NCI-H345 treated with DMSO at 0.1 percent for 48 hours (cell line): ENCODE measurements at regions not wholly inside any gene's neighbourhood (a gene's known extent, or its start where the extent isn't known, plus 50 kb on each side); places are given as distances from the start of the nearest gene placed in this dataset.

Source experiments
- DNase-seq: peaks from one replicate; lab custom pipeline; 2025; ENCODE audit not compliant: unreplicated experiment; lab: John Stamatoyannopoulos, UW

DNA sequence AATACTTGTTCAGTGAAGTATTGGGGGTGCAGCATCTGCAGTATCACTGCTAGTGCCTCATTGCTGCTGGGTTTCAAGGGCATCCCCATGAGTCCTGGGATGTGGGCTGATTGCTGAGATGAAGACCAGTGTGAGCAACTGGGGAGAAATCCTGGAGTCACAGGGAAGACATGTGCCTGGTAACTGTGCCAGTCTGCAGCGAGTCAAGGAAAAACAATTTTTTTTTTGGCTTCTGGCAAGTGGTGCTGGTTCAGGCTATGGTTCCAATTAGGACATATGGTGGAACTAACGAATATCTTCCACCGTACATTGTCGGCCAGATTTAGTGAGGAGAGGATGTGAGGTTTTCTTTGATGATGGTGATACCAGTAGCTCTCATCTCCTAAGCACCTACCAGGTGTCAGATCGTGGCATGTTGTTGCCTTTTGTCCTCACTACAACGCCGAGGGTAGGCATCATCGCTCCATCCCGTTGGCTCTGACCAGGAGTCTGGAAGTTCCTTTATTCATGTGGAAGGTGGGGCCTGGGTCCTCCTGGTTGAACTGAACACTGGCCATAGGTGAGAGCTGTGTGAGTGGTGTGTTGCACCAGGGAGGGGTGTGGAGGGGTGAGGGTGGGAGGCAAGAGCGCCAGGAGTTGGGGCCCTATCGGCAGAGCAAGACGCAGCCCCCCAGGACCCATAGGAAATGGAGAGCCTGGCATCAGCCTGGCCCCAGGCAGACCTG is 118.0 kb upstream of the HS6ST1 start:
- no peak for DNase-seq

DNA sequence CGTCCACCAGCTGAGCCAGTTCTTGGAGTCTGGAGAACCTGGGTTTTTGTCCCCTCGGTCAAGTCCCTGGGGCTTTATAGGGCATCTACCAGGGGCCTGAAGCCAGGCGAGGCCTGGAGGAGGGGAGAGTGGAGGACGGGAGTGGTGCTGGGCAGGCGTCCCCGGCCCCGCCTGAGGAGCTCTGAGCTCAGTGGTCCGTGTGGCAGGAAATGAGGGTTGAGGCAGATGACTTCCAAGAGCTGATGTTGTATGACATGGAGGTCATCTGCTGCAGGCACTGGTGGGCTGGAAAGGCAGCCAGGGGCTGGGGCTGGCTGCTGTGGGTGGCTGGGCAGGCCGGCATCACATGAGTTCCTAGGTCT is 118.5 kb upstream of the HS6ST1 start:
- DNase-seq: no peak

- no peak for DNase-seq
These were observed 119.4 kb upstream of the HS6ST1 start for GRCh38 chr2:128438091-128438490.

DNA sequence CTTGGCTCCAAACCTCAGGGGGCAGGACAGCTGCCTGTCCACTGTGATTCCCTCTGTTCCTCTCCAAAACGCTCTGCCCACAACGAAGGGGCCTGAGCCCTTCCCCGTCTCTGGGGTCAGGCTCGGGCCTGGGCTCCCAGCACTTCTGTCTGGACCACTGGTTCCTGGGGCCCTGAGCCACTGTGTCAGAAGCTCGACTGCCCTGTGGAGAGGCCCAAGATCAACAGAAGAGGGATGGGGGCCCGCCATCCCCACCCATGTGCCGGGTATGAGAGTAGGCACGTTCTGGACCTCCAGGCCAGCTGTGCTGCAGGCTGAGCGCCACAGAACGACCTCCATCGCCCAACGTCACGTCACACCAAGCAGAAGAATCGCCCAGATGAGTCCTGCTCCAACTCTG is 119.9 kb upstream of the HS6ST1 start:
- DNase-seq: no peak

- no peak for DNase-seq
These were observed 120.5 kb upstream of the HS6ST1 start for GRCh38 chr2:128439031-128439790.

DNA sequence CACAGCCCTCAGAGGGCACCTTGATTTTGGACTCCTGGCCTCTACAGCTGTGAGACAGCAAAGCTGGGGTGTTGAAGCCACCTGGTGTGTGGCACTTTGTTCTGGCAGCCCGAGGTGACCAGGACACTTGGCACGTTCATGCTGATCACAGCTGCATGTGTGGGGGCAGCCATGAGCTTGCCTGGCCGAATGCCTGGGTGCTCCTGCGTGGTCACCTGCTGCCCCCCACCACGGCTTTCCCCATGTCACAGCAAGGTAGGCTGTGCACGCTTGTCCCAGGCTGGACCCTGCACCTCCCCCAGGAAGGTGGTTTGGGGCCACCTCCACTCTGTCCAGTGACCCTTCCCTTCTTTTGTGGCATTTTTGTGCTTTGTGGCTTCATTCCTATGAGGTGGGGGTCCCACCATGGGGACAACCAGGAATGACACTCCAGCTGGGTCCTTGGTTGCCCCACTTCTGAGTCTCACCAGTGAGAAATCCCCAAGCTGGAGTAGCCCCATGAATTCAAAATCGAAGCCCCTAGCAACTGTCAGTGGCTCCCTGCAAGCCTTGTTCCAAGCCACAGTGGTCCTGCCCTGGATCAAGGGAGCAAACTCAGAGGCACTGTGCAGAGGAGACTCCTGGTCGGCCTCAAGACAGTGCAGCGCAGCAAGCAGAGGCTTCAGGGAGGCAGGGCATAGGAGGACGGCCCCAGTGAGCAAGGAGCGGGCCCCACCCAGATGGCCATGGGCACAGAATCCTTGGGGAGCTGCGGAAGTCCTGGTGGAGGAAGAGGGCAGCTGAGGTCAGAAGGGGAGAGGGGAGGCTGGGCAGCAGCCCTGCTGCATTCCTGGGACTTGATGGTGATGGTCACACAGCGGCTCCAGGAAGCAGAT is 121.4 kb upstream of the HS6ST1 start:
- no peak for DNase-seq

GRCh38 chr2:128440666-128441340 is 122.1 kb upstream of the HS6ST1 start:
- DNase-seq: no peak

- DNase-seq: no peak
These were observed 122.8 kb upstream of the HS6ST1 start for GRCh38 chr2:128441341-128442052.

DNA sequence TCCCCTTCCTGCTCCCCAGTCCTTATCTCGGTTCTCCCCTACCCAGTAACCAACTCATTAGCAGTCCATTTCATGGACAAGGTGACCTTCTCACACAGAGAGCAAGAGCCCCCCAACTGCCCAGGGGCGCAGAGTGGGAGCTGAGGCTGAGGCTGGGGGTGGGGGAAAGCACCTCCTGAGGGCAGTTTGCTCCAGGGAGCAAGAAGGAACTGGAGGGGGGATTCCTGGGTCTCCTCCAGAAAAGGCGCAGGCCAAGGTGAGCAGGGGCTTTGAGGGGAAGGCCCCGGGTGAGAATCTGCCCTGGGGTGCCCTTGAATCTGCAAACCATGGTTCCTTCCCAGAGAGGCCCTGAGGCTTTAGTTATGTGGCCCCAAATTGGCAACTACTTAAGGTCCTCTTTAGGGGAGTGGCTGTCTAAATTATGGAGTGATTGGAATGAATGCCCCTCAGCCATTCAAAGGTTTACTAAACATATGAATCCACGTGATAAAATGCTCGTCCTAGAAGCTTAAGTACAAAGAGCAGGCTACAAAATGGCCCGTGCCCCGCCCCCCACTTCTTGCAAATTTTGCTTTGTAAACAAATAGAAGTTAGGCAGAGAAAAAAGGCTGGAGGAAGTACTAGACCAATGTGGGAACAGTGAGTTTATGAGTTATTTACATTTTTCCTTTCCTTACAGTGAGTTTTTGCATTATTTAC is 123.5 kb upstream of the HS6ST1 start:
- no peak for DNase-seq

GRCh38 chr2:128442891-128443302 is 124.2 kb upstream of the HS6ST1 start:
- no peak for DNase-seq

DNA sequence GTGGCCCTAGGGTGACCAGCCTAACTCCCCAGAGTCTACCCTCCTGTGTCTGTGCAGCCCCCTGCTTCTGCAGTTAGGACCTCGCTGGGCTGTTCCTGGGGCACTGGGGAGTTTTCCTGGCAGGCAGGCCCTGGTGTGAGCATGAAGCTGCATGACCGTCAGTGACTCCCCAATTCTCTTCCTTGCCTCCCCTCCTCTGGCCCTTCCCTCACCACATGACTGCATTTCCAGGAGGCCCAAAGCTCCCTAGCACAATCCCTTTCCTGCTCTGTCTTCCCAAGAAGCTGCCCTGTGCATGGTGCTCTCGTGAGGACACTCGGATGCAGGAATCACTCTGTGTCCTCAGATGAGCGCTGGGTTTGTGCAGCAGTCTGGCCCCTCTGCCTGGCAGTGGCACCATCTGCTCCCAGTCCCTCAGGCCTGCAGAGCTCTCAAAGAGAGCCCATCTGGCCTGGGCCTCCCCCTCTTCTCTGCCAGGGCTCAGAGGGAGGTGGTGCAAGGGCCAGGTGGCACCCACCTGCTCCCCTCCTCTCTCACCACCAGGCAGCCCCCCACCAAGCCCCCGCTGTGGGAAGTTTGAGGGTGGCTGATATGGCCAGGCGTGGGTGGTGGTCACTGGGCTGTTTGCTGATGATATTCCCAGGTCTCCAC is 125.6 kb upstream of the HS6ST1 start:
- no peak for DNase-seq

DNA sequence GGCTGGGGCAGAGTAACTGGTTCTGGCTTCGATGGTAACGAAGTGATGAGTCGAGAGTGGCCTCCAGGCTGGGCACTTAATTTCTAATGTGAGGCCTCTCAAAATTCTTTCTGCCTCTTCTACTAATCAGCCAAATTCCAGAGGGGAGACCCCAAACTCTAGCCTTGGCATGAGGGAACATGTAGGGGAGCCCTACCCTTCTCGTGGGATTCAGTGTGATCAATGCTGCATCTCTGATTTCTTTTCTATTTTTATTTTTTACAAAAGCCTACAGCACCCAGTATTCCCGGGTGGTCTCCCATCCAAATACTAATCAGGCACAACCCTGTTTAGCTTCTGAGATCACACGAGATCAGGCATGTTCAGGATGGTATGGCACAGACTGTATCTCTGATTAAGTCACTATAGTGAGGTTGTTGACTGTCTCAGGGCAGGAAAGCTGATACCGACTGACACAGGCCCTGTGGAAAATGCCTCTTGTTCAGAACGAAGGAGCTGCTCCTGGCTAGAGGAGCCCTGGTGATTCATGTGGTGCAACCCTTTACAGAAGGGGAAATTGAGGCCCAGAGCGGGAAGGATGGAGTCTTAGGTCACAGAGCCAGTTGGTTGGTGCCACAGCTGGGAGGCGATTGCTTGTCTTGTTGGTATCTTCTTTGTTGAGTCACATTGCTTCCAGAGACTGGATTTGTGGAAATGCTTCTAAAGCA is 126.3 kb upstream of the HS6ST1 start:
- no peak for DNase-seq

GRCh38 chr2:128445523-128445900 is 126.8 kb upstream of the HS6ST1 start:
- no peak for DNase-seq

DNA sequence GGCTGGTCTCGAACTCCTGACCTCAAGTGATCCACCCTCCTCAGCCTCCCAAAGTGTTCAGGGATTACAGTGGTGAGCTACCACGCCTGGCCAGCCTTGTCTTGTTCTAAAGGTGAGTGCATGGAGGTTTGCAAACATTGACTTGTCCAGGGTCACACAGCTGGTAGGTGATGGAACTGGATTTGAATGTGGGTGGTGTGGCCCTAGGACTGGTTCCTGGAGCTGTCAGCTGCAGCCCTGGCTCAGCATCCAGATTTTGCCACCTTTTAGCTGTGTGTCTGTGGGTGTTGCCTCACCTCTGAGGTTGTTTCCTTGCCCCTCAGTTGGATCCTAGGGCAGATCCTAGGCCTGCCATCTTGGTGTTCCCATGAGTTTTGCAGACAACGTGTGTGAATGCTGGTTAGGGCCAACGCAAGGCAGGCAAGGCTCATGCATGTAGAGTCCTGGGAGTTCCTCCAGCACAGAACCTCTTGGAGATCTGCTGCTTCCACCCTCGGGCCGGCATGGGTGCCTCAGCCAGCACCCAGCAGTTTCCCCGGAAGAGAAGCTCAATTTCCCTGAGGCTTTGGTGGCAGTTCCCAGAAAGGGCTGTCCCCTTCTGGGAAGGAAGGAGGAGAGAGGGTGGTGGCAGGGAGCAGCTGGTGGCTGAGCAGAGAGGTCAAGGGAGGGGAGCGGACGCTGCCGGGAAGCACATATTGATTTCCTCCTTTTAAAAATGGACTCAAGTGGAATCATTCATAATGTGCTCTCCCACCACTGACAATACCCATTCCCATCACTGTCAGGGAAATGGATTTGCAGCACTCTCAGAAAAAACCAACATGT is 127.6 kb upstream of the HS6ST1 start:
- DNase-seq: no peak

GRCh38 chr2:128446874-128447537 is 128.3 kb upstream of the HS6ST1 start:
- no peak for DNase-seq

GRCh38 chr2:128447538-128447995 is 128.9 kb upstream of the HS6ST1 start:
- no peak for DNase-seq
